ENCODE measurements at regions not wholly inside any gene's neighbourhood (a gene's known extent, or its start where the extent isn't known, plus 50 kb on each side); places are given as distances from the start of the nearest gene placed in this dataset.
"Not testable (repeated sequence)": the region's sequence is repeated elsewhere in the genome, so short reads cannot be mapped to it uniquely, and the experiment has no call there.

- Mint-ChIP-seq H3K9me3 (no peaks in the 10 kb centered on the region), H3K4me3 (no peak overlapping the region), H3K4me1 (ENCODE audit: low read depth in 2 of 2) (no peaks in the 10 kb centered on the region), H3K36me3 (no peaks in the 10 kb centered on the region), H3K27me3 (peaks cover 5 to 6% of the 10 kb centered on the region in 2 donors), H3K27ac (no peak overlapping the region)
- DNase-seq (ENCODE audit: low spot score) (no peak), ATAC-seq (no peak)
Measured at GRCh38 chr5:5884593-5884992, 462.1 kb downstream of the ICE1 start.

- H3K9me3 Mint-ChIP-seq: peaks cover 3% of the 10 kb centered on the region
- H3K36me3 Mint-ChIP-seq: no peaks in the 10 kb centered on the region
- H3K4me1 Mint-ChIP-seq (ENCODE audit: low read depth in 2 of 2): no peaks in the 10 kb centered on the region
- ATAC-seq (no peak), DNase-seq (ENCODE audit: low spot score) (no peak)
- no peak overlapping the region for H3K4me3 Mint-ChIP-seq
- H3K27me3 Mint-ChIP-seq: peaks cover 5 to 13% of the 10 kb centered on the region in 2 donors
- H3K27ac Mint-ChIP-seq: no peak overlapping the region
Measured at GRCh38 chr5:5883562-5883961, 461.1 kb downstream of the ICE1 start.

GRCh38 chr5:5883146-5883545 lies 460.7 kb downstream of the ICE1 start:
- no peak for DNase-seq (ENCODE audit: low spot score)
- peaks cover 5 to 13% of the 10 kb centered on the region in 2 donors for H3K27me3 Mint-ChIP-seq
- peaks cover 3% of the 10 kb centered on the region for H3K9me3 Mint-ChIP-seq
- no peaks in the 10 kb centered on the region for H3K36me3 Mint-ChIP-seq
- H3K4me1 Mint-ChIP-seq (ENCODE audit: low read depth in 2 of 2): no peaks in the 10 kb centered on the region
- no peak for ATAC-seq
- H3K27ac Mint-ChIP-seq: no peak overlapping the region
- H3K4me3 Mint-ChIP-seq: no peak overlapping the region

GRCh38 chr5:5882706-5883105 lies 460.2 kb downstream of the ICE1 start:
- Mint-ChIP-seq H3K27ac (no peak overlapping the region), H3K27me3 (peaks cover 5 to 15% of the 10 kb centered on the region in 2 donors), H3K4me3 (no peak overlapping the region), H3K9me3 (peaks cover 3% of the 10 kb centered on the region), H3K36me3 (no peaks in the 10 kb centered on the region), H3K4me1 (ENCODE audit: low read depth in 2 of 2) (no peaks in the 10 kb centered on the region)
- DNase-seq (ENCODE audit: low spot score) (no peak), ATAC-seq (no peak)

- no peaks in the 10 kb centered on the region for H3K36me3 Mint-ChIP-seq
- H3K27me3 Mint-ChIP-seq: peaks cover 5 to 24% of the 10 kb centered on the region in 2 donors
- no peaks in the 10 kb centered on the region for H3K4me1 Mint-ChIP-seq (ENCODE audit: low read depth in 2 of 2)
- ATAC-seq (no peak), DNase-seq (ENCODE audit: low spot score) (no peak)
- H3K4me3 Mint-ChIP-seq: no peak overlapping the region
- peaks cover 3% of the 10 kb centered on the region for H3K9me3 Mint-ChIP-seq
- no peak overlapping the region for H3K27ac Mint-ChIP-seq
Measured at GRCh38 chr5:5881294-5881693, 458.8 kb downstream of the ICE1 start.

- H3K4me1 Mint-ChIP-seq (ENCODE audit: low read depth in 2 of 2): no peaks in the 10 kb centered on the region
Measured at GRCh38 chr5:5880077-5880763, 457.7 kb downstream of the ICE1 start.

GRCh38 chr5:5857396-5857795 lies 434.9 kb downstream of the ICE1 start:
- Mint-ChIP-seq H3K36me3 (no peaks in the 10 kb centered on the region), H3K27me3 (no peaks in the 10 kb centered on the region), H3K9me3 (peaks cover 3% of the 10 kb centered on the region), H3K4me1 (ENCODE audit: low read depth in 2 of 2) (no peaks in the 10 kb centered on the region), H3K4me3 (no peak overlapping the region), H3K27ac (no peak overlapping the region)
- no peak for DNase-seq (ENCODE audit: low spot score)
- ATAC-seq: no peak

More at GRCh38 chr5:5880077-5880763, 457.7 kb downstream of the ICE1 start:
- no peaks in the 10 kb centered on the region for H3K36me3 Mint-ChIP-seq
- DNase-seq (ENCODE audit: low spot score) (no peak), ATAC-seq (no peak)
- H3K27ac Mint-ChIP-seq: no peak overlapping the region
- no peak overlapping the region for H3K4me3 Mint-ChIP-seq
- peaks cover 3 to 28% of the 10 kb centered on the region in 2 donors for H3K27me3 Mint-ChIP-seq
- H3K9me3 Mint-ChIP-seq: peaks cover 3% of the 10 kb centered on the region

- Mint-ChIP-seq H3K27me3 (peaks cover under 1 to 12% of the 10 kb centered on the region in 2 donors), H3K4me1 (ENCODE audit: low read depth in 2 of 2) (no peaks in the 10 kb centered on the region), H3K36me3 (no peaks in the 10 kb centered on the region), H3K27ac (no peak overlapping the region), H3K9me3 (peaks cover 4% of the 10 kb centered on the region), H3K4me3 (no peak overlapping the region)
- DNase-seq (ENCODE audit: low spot score) (no peak), ATAC-seq (no peak)
Measured at GRCh38 chr5:5854087-5854486, 431.6 kb downstream of the ICE1 start.

GRCh38 chr5:5838493-5838892 lies 416.0 kb downstream of the ICE1 start:
- ATAC-seq: no peak
- Mint-ChIP-seq H3K27me3 (peaks cover 2 to 5% of the 10 kb centered on the region in 2 donors), H3K9me3 (no peaks in the 10 kb centered on the region), H3K4me1 (ENCODE audit: low read depth in 2 of 2) (no peaks in the 10 kb centered on the region), H3K36me3 (no peaks in the 10 kb centered on the region), H3K4me3 (no peak overlapping the region), H3K27ac (no peak overlapping the region)
- no peak for DNase-seq (ENCODE audit: low spot score)

- not testable (repeated sequence) for ATAC-seq; DNase-seq (ENCODE audit: low spot score); H3K27ac Mint-ChIP-seq; H3K27me3 Mint-ChIP-seq; H3K9me3 Mint-ChIP-seq; H3K4me1 Mint-ChIP-seq (ENCODE audit: low read depth in 2 of 2); H3K36me3 Mint-ChIP-seq; H3K4me3 Mint-ChIP-seq
Measured at GRCh38 chr5:5831622-5832021, 409.1 kb downstream of the ICE1 start.

GRCh38 chr5:5828619-5829018 lies 406.1 kb downstream of the ICE1 start:
- ATAC-seq (no peak), DNase-seq (ENCODE audit: low spot score) (no peak)
- Mint-ChIP-seq H3K9me3 (no peaks in the 10 kb centered on the region), H3K4me1 (ENCODE audit: low read depth in 2 of 2) (no peaks in the 10 kb centered on the region), H3K4me3 (no peak overlapping the region), H3K36me3 (no peaks in the 10 kb centered on the region), H3K27ac (no peak overlapping the region), H3K27me3 (peaks cover 0 to 4% of the 10 kb centered on the region in 2 donors)

- peaks cover 0 to 4% of the 10 kb centered on the region in 2 donors for H3K27me3 Mint-ChIP-seq
- H3K9me3 Mint-ChIP-seq: no peaks in the 10 kb centered on the region
- H3K36me3 Mint-ChIP-seq: no peaks in the 10 kb centered on the region
- no peak for DNase-seq (ENCODE audit: low spot score)
- no peaks in the 10 kb centered on the region for H3K4me1 Mint-ChIP-seq (ENCODE audit: low read depth in 2 of 2)
- H3K4me3 Mint-ChIP-seq: no peak overlapping the region
- ATAC-seq: no peak
- H3K27ac Mint-ChIP-seq: no peak overlapping the region
Measured at GRCh38 chr5:5826911-5827310, 404.4 kb downstream of the ICE1 start.

GRCh38 chr5:5822729-5823257 lies 400.3 kb downstream of the ICE1 start:
- Mint-ChIP-seq H3K36me3 (no peaks in the 10 kb centered on the region), H3K27me3 (no peaks in the 10 kb centered on the region), H3K27ac (no peak overlapping the region), H3K4me1 (ENCODE audit: low read depth in 2 of 2) (no peaks in the 10 kb centered on the region), H3K9me3 (no peaks in the 10 kb centered on the region), H3K4me3 (no peak overlapping the region)
- no peak for ATAC-seq
- DNase-seq (ENCODE audit: low spot score): no peak

GRCh38 chr5:5816960-5817359 lies 394.5 kb downstream of the ICE1 start:
- Mint-ChIP-seq H3K27me3 (no peaks in the 10 kb centered on the region), H3K4me3 (no peak overlapping the region), H3K9me3 (no peaks in the 10 kb centered on the region), H3K27ac (no peak overlapping the region), H3K36me3 (no peaks in the 10 kb centered on the region), H3K4me1 (ENCODE audit: low read depth in 2 of 2) (no peaks in the 10 kb centered on the region)
- DNase-seq (ENCODE audit: low spot score) (no peak), ATAC-seq (no peak)

- no peak overlapping the region for H3K27ac Mint-ChIP-seq
- H3K9me3 Mint-ChIP-seq: no peaks in the 10 kb centered on the region
- H3K36me3 Mint-ChIP-seq: no peaks in the 10 kb centered on the region
- no peak for DNase-seq (ENCODE audit: low spot score)
- H3K4me1 Mint-ChIP-seq (ENCODE audit: low read depth in 2 of 2): no peaks in the 10 kb centered on the region
- no peaks in the 10 kb centered on the region for H3K27me3 Mint-ChIP-seq
- ATAC-seq: no peak
- no peak overlapping the region for H3K4me3 Mint-ChIP-seq
Measured at GRCh38 chr5:5813441-5813840, 391.0 kb downstream of the ICE1 start.

Measured in natural killer cell treated with Interleukin-12 subunit alpha and Interleukin-12 subunit beta and Interleukin-15 and Interleukin-18, amount 100 ng/mL, for 72 hours (primary cell).